ENCODE measurements at regions not wholly inside any gene's neighbourhood (a gene's known extent, or its start where the extent isn't known, plus 50 kb on each side); places are given as distances from the start of the nearest gene placed in this dataset.
"Not testable (repeated sequence)": the region's sequence is repeated elsewhere in the genome, so short reads cannot be mapped to it uniquely, and the experiment has no call there.

DNA sequence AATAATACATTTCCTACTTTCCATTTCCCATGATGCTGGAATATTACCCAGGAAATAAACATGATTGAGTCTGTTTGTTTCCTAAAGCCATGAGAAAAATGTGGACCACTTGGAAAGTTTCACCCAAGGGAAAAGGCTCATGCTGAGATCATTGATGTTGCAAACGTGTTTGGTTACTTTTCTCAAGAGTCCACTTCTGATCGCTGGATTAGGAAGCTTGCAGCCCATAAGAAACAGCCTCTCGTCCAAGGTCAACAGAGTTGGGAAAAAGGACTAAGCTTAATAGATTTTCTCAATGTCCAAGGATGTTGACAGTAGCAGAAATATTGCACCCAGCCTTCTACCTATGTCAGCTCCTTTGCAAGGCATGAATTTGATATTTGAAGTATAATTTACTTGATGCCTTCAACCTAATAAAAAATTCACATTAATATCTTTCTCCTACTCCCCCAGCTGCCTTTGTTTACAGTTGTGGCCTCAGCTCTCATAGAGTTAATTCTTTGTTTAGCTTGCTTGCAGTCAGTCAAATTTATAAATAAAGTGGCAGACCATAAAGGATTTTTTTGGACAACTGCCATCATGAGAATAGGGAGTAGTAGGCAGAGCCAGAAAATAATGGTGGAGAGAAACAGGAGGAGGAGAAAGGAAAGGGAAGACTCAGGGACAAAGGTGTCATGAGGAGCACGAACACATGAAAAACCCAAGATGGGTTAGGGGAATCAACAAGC lies 65.6 kb upstream of the BLTP1 start:
- H3K4me3 ChIP-seq (ENCODE audit: low read depth, low read length), result no peak overlapping the region
- no peak for TF ChIP-seq POLR2A (IDR thresholded peaks at IDR 0.05; ENCODE audit: extremely low read depth, insufficient read length)
- TF ChIP-seq, protein P1, sequence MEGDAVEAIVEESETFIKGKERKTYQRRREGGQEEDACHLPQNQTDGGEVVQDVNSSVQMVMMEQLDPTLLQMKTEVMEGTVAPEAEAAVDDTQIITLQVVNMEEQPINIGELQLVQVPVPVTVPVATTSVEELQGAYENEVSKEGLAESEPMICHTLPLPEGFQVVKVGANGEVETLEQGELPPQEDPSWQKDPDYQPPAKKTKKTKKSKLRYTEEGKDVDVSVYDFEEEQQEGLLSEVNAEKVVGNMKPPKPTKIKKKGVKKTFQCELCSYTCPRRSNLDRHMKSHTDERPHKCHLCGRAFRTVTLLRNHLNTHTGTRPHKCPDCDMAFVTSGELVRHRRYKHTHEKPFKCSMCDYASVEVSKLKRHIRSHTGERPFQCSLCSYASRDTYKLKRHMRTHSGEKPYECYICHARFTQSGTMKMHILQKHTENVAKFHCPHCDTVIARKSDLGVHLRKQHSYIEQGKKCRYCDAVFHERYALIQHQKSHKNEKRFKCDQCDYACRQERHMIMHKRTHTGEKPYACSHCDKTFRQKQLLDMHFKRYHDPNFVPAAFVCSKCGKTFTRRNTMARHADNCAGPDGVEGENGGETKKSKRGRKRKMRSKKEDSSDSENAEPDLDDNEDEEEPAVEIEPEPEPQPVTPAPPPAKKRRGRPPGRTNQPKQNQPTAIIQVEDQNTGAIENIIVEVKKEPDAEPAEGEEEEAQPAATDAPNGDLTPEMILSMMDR (IDR thresholded peaks at IDR 0.05; ENCODE audit: low read depth, low read length), result no peak
- no peak for TF ChIP-seq MAX (IDR thresholded peaks at IDR 0.05; ENCODE audit: low read depth, low read length)
- TF ChIP-seq MYC (IDR thresholded peaks at IDR 0.05; ENCODE audit: low read depth, low read length), result no peak
- DNase-seq (ENCODE audit: low read depth), result no peak

- H3K4me3 ChIP-seq (ENCODE audit: low read depth, low read length), result no peak overlapping the region
- TF ChIP-seq POLR2A (IDR thresholded peaks at IDR 0.05; ENCODE audit: extremely low read depth, insufficient read length) (no peak), MYC (IDR thresholded peaks at IDR 0.05; ENCODE audit: low read depth, low read length) (no peak), MAX (IDR thresholded peaks at IDR 0.05; ENCODE audit: low read depth, low read length) (no peak)
- TF ChIP-seq, protein P1 (IDR thresholded peaks at IDR 0.05; ENCODE audit: low read depth, low read length), result no peak
- DNase-seq (ENCODE audit: low read depth), result no peak
These were observed 68.1 kb upstream of the BLTP1 start for GRCh38 chr4:122083989-122084388.

- DNase-seq (ENCODE audit: low read depth), result no peak
- no peak for TF ChIP-seq MAX (IDR thresholded peaks at IDR 0.05; ENCODE audit: low read depth, low read length)
- no peak for TF ChIP-seq POLR2A (IDR thresholded peaks at IDR 0.05; ENCODE audit: extremely low read depth, insufficient read length)
- TF ChIP-seq, protein P1 (IDR thresholded peaks at IDR 0.05; ENCODE audit: low read depth, low read length), result no peak
- no peak for TF ChIP-seq MYC (IDR thresholded peaks at IDR 0.05; ENCODE audit: low read depth, low read length)
- no peak overlapping the region for H3K4me3 ChIP-seq (ENCODE audit: low read depth, low read length)
These were observed 68.8 kb upstream of the BLTP1 start for GRCh38 chr4:122083351-122083750.

- TF ChIP-seq MAX (IDR thresholded peaks at IDR 0.05; ENCODE audit: low read depth, low read length) (no peak), POLR2A (IDR thresholded peaks at IDR 0.05; ENCODE audit: extremely low read depth, insufficient read length) (no peak), MYC (IDR thresholded peaks at IDR 0.05; ENCODE audit: low read depth, low read length) (no peak)
- TF ChIP-seq, protein P1 (IDR thresholded peaks at IDR 0.05; ENCODE audit: low read depth, low read length), result no peak
- no peak overlapping the region for H3K4me3 ChIP-seq (ENCODE audit: low read depth, low read length)
- no peak for DNase-seq (ENCODE audit: low read depth)
These were observed 69.5 kb upstream of the BLTP1 start for GRCh38 chr4:122082661-122083060.

DNA sequence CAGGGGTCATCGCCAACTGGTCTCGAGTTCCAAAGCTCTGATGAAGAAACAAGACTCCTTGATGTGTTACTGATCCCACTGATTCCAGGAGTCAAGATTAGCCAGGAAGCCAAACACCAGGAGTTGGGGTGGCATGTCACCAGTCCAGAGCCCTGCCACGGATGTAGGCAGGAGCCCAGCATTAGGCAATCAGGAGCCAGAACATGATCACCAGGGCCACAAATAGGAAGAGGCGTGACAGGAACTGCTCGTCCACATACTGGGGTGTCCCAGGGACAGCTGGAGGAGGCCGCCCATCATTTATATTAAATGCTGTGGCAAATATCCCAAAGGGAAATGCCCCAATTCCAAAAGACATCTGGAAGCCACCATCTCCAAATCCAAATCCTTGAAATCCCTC lies 74.5 kb upstream of the BLTP1 start:
- H3K4me3 ChIP-seq (ENCODE audit: low read depth, low read length); DNase-seq (ENCODE audit: low read depth): not testable (repeated sequence)

GRCh38 chr4:122076835-122077234 lies 75.3 kb upstream of the BLTP1 start:
- not testable (repeated sequence) for H3K4me3 ChIP-seq (ENCODE audit: low read depth, low read length); DNase-seq (ENCODE audit: low read depth)

DNA sequence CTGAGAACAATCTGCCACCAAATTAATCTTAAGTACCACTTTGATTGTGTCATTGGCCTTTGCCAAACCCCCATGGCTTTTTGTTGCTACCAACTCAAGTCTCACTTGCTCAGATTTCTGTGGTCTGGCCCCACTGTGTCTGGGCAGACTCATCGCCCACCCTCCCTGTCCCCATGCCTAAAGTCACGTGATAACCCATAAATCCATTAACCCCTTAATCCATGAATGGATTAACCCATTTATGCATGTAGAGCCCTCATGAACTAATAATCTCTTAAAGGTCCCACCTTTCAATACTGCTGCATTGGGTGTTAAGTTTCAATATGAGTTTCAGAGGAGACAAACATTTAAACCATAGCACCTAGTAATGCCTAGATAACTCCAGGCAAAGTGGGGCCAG lies 78.5 kb upstream of the BLTP1 start:
- no peak overlapping the region for H3K4me3 ChIP-seq (ENCODE audit: low read depth, low read length)
- TF ChIP-seq POLR2A (IDR thresholded peaks at IDR 0.05; ENCODE audit: extremely low read depth, insufficient read length) (no peak), MYC (IDR thresholded peaks at IDR 0.05; ENCODE audit: low read depth, low read length) (no peak), MAX (IDR thresholded peaks at IDR 0.05; ENCODE audit: low read depth, low read length) (no peak)
- TF ChIP-seq, protein P1 (IDR thresholded peaks at IDR 0.05; ENCODE audit: low read depth, low read length), result no peak
- DNase-seq (ENCODE audit: low read depth), result no peak

Data from NB4 (cell line).